ENCODE measurements at regions not wholly inside any gene's neighbourhood (a gene's known extent, or its start where the extent isn't known, plus 50 kb on each side); places are given as distances from the start of the nearest gene placed in this dataset.

DNA sequence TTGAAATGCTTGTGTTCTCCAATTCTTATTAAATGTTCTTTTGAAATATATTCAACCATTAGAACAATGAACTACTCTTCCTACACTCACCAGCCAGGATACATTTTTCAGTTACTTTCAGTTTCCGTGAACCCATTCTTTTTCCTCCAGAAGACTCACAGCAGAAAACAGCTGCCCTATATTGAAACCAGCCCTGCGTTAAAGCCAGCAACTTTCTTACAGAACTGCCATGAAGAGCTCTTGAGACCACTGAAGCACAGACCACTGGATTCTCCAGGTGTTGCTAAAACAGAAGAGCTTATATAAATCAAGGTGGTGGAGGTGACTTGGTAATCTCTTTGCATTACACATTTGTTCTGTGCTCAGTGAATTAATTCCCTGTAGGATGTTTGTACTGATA, 365.9 kb upstream of the C9orf72 start (continued):
- no peak for TF ChIP-seq EP300 (IDR thresholded peaks at IDR 0.05; ENCODE audit: low read depth in 2 of 2, low read length in 2 of 2)
- no peak for TF ChIP-seq EP300 (CRISPR knock-in tag; IDR thresholded peaks at IDR 0.05; ENCODE audit: borderline replicate concordance)
- TF ChIP-seq, protein P1, sequence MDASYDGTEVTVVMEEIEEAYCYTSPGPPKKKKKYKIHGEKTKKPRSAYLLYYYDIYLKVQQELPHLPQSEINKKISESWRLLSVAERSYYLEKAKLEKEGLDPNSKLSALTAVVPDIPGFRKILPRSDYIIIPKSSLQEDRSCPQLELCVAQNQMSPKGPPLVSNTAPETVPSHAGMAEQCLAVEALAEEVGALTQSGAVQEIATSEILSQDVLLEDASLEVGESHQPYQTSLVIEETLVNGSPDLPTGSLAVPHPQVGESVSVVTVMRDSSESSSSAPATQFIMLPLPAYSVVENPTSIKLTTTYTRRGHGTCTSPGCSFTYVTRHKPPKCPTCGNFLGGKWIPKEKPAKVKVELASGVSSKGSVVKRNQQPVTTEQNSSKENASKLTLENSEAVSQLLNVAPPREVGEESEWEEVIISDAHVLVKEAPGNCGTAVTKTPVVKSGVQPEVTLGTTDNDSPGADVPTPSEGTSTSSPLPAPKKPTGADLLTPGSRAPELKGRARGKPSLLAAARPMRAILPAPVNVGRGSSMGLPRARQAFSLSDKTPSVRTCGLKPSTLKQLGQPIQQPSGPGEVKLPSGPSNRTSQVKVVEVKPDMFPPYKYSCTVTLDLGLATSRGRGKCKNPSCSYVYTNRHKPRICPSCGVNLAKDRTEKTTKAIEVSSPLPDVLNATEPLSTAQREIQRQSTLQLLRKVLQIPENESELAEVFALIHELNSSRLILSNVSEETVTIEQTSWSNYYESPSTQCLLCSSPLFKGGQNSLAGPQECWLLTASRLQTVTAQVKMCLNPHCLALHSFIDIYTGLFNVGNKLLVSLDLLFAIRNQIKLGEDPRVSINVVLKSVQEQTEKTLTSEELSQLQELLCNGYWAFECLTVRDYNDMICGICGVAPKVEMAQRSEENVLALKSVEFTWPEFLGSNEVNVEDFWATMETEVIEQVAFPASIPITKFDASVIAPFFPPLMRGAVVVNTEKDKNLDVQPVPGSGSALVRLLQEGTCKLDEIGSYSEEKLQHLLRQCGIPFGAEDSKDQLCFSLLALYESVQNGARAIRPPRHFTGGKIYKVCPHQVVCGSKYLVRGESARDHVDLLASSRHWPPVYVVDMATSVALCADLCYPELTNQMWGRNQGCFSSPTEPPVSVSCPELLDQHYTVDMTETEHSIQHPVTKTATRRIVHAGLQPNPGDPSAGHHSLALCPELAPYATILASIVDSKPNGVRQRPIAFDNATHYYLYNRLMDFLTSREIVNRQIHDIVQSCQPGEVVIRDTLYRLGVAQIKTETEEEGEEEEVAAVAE (CRISPR knock-in tag; IDR thresholded peaks at IDR 0.05; ENCODE audit: borderline replicate concordance) = no peak
- TF ChIP-seq, protein P2, sequence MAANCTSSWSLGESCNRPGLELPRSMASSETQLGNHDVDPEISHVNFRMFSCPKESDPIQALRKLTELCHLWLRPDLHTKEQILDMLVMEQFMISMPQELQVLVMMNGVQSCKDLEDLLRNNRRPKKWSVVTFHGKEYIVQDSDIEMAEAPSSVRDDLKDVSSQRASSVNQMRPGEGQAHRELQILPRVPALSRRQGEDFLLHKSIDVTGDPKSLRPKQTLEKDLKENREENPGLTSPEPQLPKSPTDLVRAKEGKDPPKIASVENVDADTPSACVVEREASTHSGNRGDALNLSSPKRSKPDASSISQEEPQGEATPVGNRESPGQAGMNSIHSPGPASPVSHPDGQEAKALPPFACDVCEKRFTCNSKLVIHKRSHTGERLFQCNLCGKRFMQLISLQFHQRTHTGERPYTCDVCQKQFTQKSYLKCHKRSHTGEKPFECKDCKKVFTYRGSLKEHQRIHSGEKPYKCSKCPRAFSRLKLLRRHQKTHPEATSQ (CRISPR knock-in tag; IDR thresholded peaks at IDR 0.05; ENCODE audit: borderline replicate concordance) = no peak
- TF ChIP-seq RFX3 (CRISPR knock-in tag; IDR thresholded peaks at IDR 0.05) = no peak
- no peak for TF ChIP-seq ZKSCAN5 (CRISPR knock-in tag; IDR thresholded peaks at IDR 0.05)
- TF ChIP-seq RCOR2 (CRISPR knock-in tag; IDR thresholded peaks at IDR 0.05) = no peak
- TF ChIP-seq, protein P3, sequence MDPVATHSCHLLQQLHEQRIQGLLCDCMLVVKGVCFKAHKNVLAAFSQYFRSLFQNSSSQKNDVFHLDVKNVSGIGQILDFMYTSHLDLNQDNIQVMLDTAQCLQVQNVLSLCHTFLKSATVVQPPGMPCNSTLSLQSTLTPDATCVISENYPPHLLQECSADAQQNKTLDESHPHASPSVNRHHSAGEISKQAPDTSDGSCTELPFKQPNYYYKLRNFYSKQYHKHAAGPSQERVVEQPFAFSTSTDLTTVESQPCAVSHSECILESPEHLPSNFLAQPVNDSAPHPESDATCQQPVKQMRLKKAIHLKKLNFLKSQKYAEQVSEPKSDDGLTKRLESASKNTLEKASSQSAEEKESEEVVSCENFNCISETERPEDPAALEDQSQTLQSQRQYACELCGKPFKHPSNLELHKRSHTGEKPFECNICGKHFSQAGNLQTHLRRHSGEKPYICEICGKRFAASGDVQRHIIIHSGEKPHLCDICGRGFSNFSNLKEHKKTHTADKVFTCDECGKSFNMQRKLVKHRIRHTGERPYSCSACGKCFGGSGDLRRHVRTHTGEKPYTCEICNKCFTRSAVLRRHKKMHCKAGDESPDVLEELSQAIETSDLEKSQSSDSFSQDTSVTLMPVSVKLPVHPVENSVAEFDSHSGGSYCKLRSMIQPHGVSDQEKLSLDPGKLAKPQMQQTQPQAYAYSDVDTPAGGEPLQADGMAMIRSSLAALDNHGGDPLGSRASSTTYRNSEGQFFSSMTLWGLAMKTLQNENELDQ (CRISPR knock-in tag; IDR thresholded peaks at IDR 0.05; ENCODE audit: borderline replicate concordance) = no peak
- no peak for TF ChIP-seq ZNF891 (CRISPR knock-in tag; IDR thresholded peaks at IDR 0.05)
- TF ChIP-seq HDAC2 (CRISPR knock-in tag; IDR thresholded peaks at IDR 0.05) = no peak
